ENCODE measurements at regions not wholly inside any gene's neighbourhood (a gene's known extent, or its start where the extent isn't known, plus 50 kb on each side); places are given as distances from the start of the nearest gene placed in this dataset.

DNA sequence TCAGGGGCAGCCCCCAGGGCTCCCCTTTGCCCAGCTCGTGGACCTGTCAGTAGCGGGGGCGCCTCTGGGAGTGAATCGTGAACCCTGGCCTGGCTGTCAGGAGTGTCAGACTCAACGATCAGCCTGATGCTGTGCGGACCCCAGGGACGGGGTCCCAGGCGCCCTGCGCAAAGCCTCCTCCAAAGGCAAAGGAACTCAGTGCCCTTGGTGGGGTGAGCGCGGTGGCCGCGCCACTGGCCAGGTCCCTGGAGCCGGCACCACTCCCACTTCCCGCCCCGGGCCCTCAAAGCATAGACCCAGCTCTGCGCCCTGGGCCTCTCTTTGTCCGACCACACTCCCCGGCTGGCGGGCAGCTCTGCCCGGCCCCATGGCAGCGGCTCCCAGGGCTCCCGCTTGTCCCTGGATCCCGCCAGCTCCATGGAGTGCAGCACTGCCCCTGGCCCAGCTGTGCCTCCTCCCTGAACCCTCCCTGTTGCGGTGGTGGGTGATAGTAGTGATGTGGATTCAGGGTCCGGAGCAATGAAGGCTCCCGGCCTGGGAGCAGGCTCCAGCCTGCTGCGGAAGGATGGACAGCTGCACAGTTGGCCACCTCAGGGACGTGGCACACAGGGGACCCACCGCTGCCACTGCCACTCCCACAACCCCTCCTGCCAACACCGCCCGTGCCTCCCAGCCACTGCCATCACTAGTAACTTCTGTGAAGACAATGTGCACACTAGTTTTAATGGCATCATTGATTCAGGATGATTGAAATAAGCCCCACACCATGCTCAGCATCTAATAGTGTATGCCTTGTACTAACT is 263.8 kb downstream of the ZBBX start:
- ChIA-PET POLR2A (ENCODE audit: unreplicated experiment) (no interaction called here), CTCF (no interaction called here)
- DNase-seq, result no peak

DNA sequence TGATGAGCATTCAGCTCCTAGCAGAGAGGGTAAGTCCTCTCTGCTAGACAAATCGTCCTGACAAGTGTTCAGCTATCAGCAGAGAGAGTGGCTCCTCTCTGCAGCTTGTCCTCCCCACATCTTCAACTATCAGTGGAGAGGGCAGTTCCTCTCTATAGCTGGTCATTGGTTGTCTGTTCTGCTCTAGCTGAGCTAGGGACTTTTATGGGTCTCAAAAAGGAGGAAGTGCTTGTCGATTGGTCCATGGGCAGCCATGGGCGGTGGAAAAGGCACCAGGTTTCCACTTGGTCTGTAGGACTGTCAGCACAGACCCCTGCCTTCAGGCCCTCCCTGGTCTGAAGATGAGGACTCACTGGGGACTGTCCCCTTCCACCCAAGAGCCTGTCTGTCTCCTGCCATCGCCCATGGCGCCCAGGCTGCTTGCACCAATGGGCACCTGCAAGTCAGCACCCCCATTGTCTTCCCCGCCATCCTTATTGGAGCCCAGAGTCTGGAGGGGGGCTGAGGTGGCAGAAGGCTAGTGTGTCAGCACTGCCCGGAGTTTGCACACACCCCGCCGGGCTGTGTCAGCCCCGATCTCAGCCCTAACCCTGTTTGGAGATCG is 264.7 kb downstream of the ZBBX start:
- Histone ChIP-seq H3K36me3 (ENCODE audit: low read depth, low read length) (no peaks in the 10 kb centered on the region), H3K9ac (ENCODE audit: low read length) (no peak overlapping the region), H4K20me1 (ENCODE audit: low read length) (no peaks in the 10 kb centered on the region), H3K4me3 (ENCODE audit: low read length) (no peak overlapping the region), H3K4me1 (ENCODE audit: insufficient read depth, low read length) (no peaks in the 10 kb centered on the region), H3K9me2 (replicated peaks; ENCODE audit: low read length) (no peaks in the 10 kb centered on the region), H3K79me2 (ENCODE audit: low read length) (no peaks in the 10 kb centered on the region), H3F3A (ENCODE audit: low read length, unreplicated experiment) (no peaks in the 10 kb centered on the region), H3K27me3 (ENCODE audit: low read length) (no peaks in the 10 kb centered on the region), H3K4me2 (ENCODE audit: low read length) (no peak overlapping the region), H3K9me3 (ENCODE audit: low read length) (no peaks in the 10 kb centered on the region), H2AFZ (ENCODE audit: low read length) (no peak overlapping the region), H3K27ac (ENCODE audit: low read length) (no peak overlapping the region)
- ChIA-PET CTCF (no interaction called here), POLR2A (ENCODE audit: unreplicated experiment) (no interaction called here)
- DNase-seq, result no peak
- intact Hi-C loops (cut with micrococcal nuclease), result no loop called here
- TF ChIP-seq, protein P1, sequence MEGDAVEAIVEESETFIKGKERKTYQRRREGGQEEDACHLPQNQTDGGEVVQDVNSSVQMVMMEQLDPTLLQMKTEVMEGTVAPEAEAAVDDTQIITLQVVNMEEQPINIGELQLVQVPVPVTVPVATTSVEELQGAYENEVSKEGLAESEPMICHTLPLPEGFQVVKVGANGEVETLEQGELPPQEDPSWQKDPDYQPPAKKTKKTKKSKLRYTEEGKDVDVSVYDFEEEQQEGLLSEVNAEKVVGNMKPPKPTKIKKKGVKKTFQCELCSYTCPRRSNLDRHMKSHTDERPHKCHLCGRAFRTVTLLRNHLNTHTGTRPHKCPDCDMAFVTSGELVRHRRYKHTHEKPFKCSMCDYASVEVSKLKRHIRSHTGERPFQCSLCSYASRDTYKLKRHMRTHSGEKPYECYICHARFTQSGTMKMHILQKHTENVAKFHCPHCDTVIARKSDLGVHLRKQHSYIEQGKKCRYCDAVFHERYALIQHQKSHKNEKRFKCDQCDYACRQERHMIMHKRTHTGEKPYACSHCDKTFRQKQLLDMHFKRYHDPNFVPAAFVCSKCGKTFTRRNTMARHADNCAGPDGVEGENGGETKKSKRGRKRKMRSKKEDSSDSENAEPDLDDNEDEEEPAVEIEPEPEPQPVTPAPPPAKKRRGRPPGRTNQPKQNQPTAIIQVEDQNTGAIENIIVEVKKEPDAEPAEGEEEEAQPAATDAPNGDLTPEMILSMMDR (conservative IDR thresholded peaks at IDR 0.05; ENCODE audit: low read depth, low read length), result no peak
- TF ChIP-seq EZH2phosphoT487 (IDR thresholded peaks at IDR 0.05; ENCODE audit: borderline replicate concordance, low read length), result no peak
- no peak for TF ChIP-seq EZH2 (IDR thresholded peaks at IDR 0.05; ENCODE audit: low read length, unreplicated experiment)
- ATAC-seq, result no peak
- BruUV-seq (replicated peaks), result no TSS peak

More for the DNA sequence above, 263.8 kb downstream of the ZBBX start:
- H3K79me2 ChIP-seq (ENCODE audit: low read length), result no peaks in the 10 kb centered on the region
- H4K20me1 ChIP-seq (ENCODE audit: low read length), result no peaks in the 10 kb centered on the region
- no peak overlapping the region for H3K9ac ChIP-seq (ENCODE audit: low read length)
- no peak overlapping the region for H3K4me3 ChIP-seq (ENCODE audit: low read length)
- intact Hi-C loops (cut with micrococcal nuclease), result no loop called here
- no peaks in the 10 kb centered on the region for H3K36me3 ChIP-seq (ENCODE audit: low read depth, low read length)
- H2AFZ ChIP-seq (ENCODE audit: low read length), result no peak overlapping the region
- H3K4me1 ChIP-seq (ENCODE audit: insufficient read depth, low read length), result no peaks in the 10 kb centered on the region
- no peaks in the 10 kb centered on the region for H3K9me3 ChIP-seq (ENCODE audit: low read length)
- H3K4me2 ChIP-seq (ENCODE audit: low read length), result no peak overlapping the region
- BruUV-seq (replicated peaks), result no TSS peak
- no peaks in the 10 kb centered on the region for H3K27me3 ChIP-seq (ENCODE audit: low read length)
- ATAC-seq, result no peak
- no peak overlapping the region for H3K27ac ChIP-seq (ENCODE audit: low read length)
- no peaks in the 10 kb centered on the region for H3F3A ChIP-seq (ENCODE audit: low read length, unreplicated experiment)
- TF ChIP-seq EZH2 (IDR thresholded peaks at IDR 0.05; ENCODE audit: low read length, unreplicated experiment), result no peak
- TF ChIP-seq EZH2phosphoT487 (IDR thresholded peaks at IDR 0.05; ENCODE audit: borderline replicate concordance, low read length), result no peak
- TF ChIP-seq, protein P1 (conservative IDR thresholded peaks at IDR 0.05; ENCODE audit: low read depth, low read length), result no peak
- H3K9me2 ChIP-seq (replicated peaks; ENCODE audit: low read length), result no peaks in the 10 kb centered on the region

DNA sequence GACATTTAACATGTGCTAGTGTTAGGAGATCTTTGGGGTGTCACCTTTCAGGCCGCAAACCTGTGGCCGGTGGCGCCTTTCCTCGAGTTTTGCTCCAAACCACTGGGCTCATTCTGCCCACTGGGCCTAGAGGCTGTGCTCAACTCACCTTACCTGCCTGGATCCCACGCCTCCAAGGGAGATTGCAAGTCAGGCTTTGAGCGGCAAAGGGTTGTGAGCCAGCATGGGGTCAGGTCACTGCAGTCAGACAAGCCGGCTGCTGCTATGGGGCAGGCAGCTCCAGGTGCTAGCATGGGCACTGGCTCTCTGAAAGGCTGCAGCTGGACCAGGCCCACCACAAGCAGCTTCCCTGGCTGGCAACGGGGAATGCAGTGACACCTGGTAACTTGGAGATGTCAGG is 265.5 kb downstream of the ZBBX start:
- H2AFZ ChIP-seq (ENCODE audit: low read length), result no peak overlapping the region
- H3K4me2 ChIP-seq (ENCODE audit: low read length), result no peak overlapping the region
- ChIA-PET POLR2A (ENCODE audit: unreplicated experiment) (no interaction called here), CTCF (no interaction called here)
- DNase-seq (no peak), ATAC-seq (no peak)
- H3F3A ChIP-seq (ENCODE audit: low read length, unreplicated experiment), result no peaks in the 10 kb centered on the region
- no TSS peak for BruUV-seq (replicated peaks)
- H3K9me3 ChIP-seq (ENCODE audit: low read length), result no peaks in the 10 kb centered on the region
- no peaks in the 10 kb centered on the region for H4K20me1 ChIP-seq (ENCODE audit: low read length)
- no peak overlapping the region for H3K4me3 ChIP-seq (ENCODE audit: low read length)
- no peaks in the 10 kb centered on the region for H3K79me2 ChIP-seq (ENCODE audit: low read length)
- H3K4me1 ChIP-seq (ENCODE audit: insufficient read depth, low read length), result no peaks in the 10 kb centered on the region
- H3K27me3 ChIP-seq (ENCODE audit: low read length), result no peaks in the 10 kb centered on the region
- no peak for TF ChIP-seq EZH2 (IDR thresholded peaks at IDR 0.05; ENCODE audit: low read length, unreplicated experiment)
- TF ChIP-seq, protein P1 (conservative IDR thresholded peaks at IDR 0.05; ENCODE audit: low read depth, low read length), result no peak
- TF ChIP-seq EZH2phosphoT487 (IDR thresholded peaks at IDR 0.05; ENCODE audit: borderline replicate concordance, low read length), result no peak
- intact Hi-C loops (cut with micrococcal nuclease), result no loop called here
- H3K9ac ChIP-seq (ENCODE audit: low read length), result no peak overlapping the region
- no peaks in the 10 kb centered on the region for H3K36me3 ChIP-seq (ENCODE audit: low read depth, low read length)
- H3K9me2 ChIP-seq (replicated peaks; ENCODE audit: low read length), result no peaks in the 10 kb centered on the region
- no peak overlapping the region for H3K27ac ChIP-seq (ENCODE audit: low read length)
